ENCODE measurements at regions not wholly inside any gene's neighbourhood (a gene's known extent, or its start where the extent isn't known, plus 50 kb on each side); places are given as distances from the start of the nearest gene placed in this dataset.

DNA sequence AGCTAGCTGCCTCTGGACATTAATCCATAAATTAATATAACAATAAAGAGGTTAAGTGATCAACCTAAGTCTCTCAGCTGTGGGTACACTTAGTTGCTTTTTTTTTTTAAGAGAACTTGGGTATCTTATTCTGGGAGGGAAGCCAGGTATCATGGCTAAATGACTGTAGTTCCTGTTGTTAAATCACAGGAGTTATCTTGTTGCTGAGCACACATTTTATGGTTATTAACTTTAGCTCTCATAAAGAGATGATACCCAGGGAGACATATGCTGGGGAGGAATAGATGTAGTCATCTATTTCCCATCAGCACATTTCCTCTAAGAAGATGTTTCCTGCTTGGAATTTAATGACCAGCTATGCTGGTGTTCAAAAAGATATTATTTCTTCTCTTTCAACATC, 227.8 kb downstream of the PTGER3 start:
- no peaks in the 10 kb centered on the region for H3K9me3 ChIP-seq
- H3K4me3 ChIP-seq = no peak overlapping the region
- no peaks in the 10 kb centered on the region for H3K27me3 ChIP-seq
- intact Hi-C loops (cut with DNase I) = no loop called here
- ATAC-seq = no peak
- H3K36me3 ChIP-seq = no peaks in the 10 kb centered on the region
- H3K4me1 ChIP-seq = no peaks in the 10 kb centered on the region
- H3K27ac ChIP-seq = no peak overlapping the region
- DNase-seq = no peak
- TF ChIP-seq, protein P1, sequence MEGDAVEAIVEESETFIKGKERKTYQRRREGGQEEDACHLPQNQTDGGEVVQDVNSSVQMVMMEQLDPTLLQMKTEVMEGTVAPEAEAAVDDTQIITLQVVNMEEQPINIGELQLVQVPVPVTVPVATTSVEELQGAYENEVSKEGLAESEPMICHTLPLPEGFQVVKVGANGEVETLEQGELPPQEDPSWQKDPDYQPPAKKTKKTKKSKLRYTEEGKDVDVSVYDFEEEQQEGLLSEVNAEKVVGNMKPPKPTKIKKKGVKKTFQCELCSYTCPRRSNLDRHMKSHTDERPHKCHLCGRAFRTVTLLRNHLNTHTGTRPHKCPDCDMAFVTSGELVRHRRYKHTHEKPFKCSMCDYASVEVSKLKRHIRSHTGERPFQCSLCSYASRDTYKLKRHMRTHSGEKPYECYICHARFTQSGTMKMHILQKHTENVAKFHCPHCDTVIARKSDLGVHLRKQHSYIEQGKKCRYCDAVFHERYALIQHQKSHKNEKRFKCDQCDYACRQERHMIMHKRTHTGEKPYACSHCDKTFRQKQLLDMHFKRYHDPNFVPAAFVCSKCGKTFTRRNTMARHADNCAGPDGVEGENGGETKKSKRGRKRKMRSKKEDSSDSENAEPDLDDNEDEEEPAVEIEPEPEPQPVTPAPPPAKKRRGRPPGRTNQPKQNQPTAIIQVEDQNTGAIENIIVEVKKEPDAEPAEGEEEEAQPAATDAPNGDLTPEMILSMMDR (IDR thresholded peaks at IDR 0.05) = no peak

DNA sequence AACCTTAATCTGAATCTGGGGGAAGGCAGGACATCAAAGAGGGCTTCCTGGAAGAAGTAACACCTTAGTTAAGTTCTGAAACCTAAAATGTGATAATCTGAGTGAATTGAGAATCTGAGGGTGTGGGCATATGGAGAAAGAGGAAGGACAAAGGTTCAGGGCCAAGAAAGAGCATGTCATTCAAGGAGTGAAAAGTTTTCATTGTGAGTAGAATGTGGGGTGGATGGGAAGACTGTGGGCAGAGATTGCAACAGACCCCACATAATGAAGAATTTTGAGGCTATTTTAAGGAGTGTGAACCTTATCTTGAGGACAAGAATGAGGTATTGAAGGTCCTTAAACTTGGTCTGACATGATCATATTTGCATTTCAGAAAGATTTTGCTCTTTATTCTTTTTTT, 227.2 kb downstream of the PTGER3 start:
- Histone ChIP-seq H3K27ac (no peak overlapping the region), H3K9me3 (no peaks in the 10 kb centered on the region), H3K27me3 (no peaks in the 10 kb centered on the region), H3K36me3 (no peaks in the 10 kb centered on the region), H3K4me3 (no peak overlapping the region), H3K4me1 (no peaks in the 10 kb centered on the region)
- intact Hi-C loops (cut with DNase I) = no loop called here
- ATAC-seq = no peak
- no peak for DNase-seq
- TF ChIP-seq, protein P1 (IDR thresholded peaks at IDR 0.05) = no peak

DNA sequence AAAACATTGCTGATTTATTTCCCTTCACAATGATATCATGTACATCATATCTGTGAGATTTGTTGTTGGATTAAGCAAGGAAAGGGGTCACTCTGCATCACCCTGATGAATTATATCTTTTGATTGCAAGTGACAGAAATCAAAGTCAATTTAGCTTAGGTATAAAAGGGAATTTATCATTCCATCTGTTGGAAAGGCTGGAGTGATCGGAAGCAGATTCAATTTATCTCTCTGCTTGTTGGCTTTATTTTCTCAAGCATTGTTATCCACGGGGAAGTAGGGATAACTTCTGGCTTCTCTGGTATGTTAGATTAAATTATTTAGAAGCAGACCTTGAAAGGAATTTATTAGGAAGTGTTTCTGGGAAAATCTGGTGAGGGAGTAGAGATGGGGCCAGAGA, 226.6 kb downstream of the PTGER3 start:
- Histone ChIP-seq H3K27ac (no peak overlapping the region), H3K27me3 (no peaks in the 10 kb centered on the region), H3K36me3 (no peaks in the 10 kb centered on the region), H3K4me3 (no peak overlapping the region), H3K9me3 (no peaks in the 10 kb centered on the region), H3K4me1 (no peaks in the 10 kb centered on the region)
- intact Hi-C loops (cut with DNase I) = no loop called here
- no peak for DNase-seq
- TF ChIP-seq, protein P1 (IDR thresholded peaks at IDR 0.05) = no peak
- ATAC-seq = no peak

DNA sequence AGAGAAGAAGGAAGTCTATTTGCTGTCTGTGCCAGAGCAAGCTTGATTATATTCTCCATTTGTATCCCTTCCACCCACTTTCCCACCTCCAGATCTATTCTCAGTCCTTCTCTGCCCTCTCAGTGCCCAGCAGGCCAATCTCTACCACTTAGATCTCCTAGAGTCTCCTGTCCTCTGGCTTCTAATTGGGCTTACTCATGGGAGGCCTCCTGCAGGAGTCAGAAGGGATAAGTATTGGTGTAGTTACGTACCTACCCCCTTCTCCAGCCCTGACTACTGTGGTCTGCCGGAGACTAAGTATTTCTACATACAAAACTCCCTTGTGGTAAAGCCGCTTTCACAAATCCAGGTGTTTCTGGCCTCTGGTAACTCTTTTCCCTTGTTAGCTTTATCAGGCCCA, 221.2 kb downstream of the PTGER3 start:
- Histone ChIP-seq H3K4me3 (no peak overlapping the region), H3K27ac (no peak overlapping the region), H3K4me1 (no peaks in the 10 kb centered on the region), H3K36me3 (no peaks in the 10 kb centered on the region), H3K9me3 (peaks cover 0 to 1% of the 10 kb centered on the region in 2 donors), H3K27me3 (no peaks in the 10 kb centered on the region)
- DNase-seq (no peak), ATAC-seq (no peak)
- intact Hi-C loops (cut with DNase I) = no loop called here
- TF ChIP-seq, protein P1 (IDR thresholded peaks at IDR 0.05) = no peak

DNA sequence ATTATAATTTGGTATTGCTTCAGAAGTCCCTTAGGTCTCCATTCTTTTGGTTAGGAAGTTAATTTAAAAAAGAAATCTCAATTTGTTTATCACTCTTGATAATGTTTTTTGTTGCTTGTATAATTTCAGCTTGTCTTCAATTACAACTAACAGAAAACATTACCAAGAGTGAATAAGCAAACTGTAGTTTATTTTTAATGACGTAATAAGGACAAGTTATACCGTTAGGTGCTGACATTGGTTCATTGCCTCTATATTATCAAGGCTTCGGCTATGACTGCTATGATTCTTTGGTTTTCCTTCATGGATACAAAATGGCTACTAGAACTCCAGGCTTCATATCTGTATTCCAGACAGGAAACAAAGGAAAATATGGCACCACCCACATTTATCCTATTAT, 220.6 kb downstream of the PTGER3 start:
- no peaks in the 10 kb centered on the region for H3K36me3 ChIP-seq
- ATAC-seq (no peak), DNase-seq (no peak)
- H3K4me3 ChIP-seq = no peak overlapping the region
- intact Hi-C loops (cut with DNase I) = no loop called here
- H3K4me1 ChIP-seq = no peaks in the 10 kb centered on the region
- H3K27ac ChIP-seq = no peak overlapping the region
- no peaks in the 10 kb centered on the region for H3K27me3 ChIP-seq
- TF ChIP-seq, protein P1 (IDR thresholded peaks at IDR 0.05) = no peak
- H3K9me3 ChIP-seq = peaks cover 0 to 7% of the 10 kb centered on the region in 2 donors
